Islet of Langerhans (tissue), 1 donor: ENCODE measurements at regions not wholly inside any gene's neighbourhood (a gene's known extent, or its start where the extent isn't known, plus 50 kb on each side); places are given as distances from the start of the nearest gene placed in this dataset.
"Not testable (repeated sequence)": the region's sequence is repeated elsewhere in the genome, so short reads cannot be mapped to it uniquely, and the experiment has no call there.

Source experiments
- FAIRE-seq: peaks from one replicate; lab custom pipeline; 2011; peaks lifted over from hg19 to GRCh38; lab: Jason Lieb, UNC

- FAIRE-seq = not testable (repeated sequence)
Measured at GRCh38 chr7:119950390-119951041, 322.5 kb upstream of the KCND2 start.

DNA sequence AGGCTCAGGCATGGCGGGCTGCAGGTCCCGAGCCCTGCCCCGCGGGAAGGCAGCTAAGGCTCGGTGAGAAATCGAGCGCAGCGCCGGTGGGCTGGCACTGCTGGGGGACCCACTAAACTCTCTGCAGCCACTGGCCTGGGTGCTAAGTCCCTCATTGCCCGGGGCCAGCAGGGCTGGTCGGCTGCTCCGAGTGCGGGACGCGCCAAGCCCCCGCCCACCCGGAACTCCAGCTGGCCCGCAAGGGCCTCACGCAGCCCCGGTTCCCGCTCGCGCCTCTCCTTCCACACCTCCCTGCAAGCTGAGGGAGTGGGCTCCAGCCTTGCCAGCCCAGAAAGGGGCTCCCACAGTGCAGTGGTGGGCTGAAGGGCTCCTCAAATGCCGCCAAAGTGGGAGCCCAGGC lies 321.4 kb upstream of the KCND2 start:
- FAIRE-seq = not testable (repeated sequence)

DNA sequence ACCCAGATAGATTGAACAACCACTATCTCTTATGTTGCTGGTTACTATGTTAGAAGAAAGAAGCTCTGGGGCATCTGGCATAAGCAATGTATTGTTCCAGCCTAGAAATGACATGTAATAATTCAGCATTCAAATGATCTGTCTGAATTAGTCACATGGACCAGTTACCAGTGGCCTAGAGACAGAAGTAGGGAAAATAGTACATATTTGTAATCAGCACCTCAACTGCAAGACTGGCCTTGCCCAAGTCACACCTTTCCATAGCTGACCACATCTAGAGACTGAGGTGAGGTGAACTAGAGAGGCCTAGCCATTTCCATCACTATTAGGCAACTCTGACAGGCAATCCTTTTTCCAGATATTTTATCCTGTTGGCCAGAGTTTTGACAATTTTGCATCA lies 315.6 kb upstream of the KCND2 start:
- no peak for FAIRE-seq

GRCh38 chr7:119959811-119960210 lies 313.2 kb upstream of the KCND2 start:
- FAIRE-seq = no peak

- no peak for FAIRE-seq
Measured at GRCh38 chr7:119963654-119964053, 309.3 kb upstream of the KCND2 start.

DNA sequence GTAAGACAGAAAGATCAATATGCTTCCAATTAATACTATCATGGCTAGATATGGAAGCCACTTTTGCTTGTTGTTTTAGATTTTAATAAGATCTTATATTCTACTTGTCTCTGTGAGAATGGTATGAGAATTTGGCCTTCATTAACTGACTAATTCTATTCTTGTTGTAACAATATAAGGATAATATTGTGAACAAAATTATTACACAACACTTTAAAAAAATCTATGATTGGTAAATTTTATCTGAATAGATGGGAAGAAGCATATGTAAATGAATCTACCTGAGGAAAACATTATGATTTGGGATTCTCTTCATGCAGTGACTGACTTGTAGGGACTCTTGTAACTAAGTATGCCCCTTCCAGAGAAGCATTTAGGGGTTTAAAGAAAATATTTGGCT lies 308.9 kb upstream of the KCND2 start:
- FAIRE-seq = no peak

GRCh38 chr7:119964788-119965542 lies 308.0 kb upstream of the KCND2 start:
- FAIRE-seq = no peak

- no peak for FAIRE-seq
Measured at GRCh38 chr7:119967221-119967620, 305.8 kb upstream of the KCND2 start.

DNA sequence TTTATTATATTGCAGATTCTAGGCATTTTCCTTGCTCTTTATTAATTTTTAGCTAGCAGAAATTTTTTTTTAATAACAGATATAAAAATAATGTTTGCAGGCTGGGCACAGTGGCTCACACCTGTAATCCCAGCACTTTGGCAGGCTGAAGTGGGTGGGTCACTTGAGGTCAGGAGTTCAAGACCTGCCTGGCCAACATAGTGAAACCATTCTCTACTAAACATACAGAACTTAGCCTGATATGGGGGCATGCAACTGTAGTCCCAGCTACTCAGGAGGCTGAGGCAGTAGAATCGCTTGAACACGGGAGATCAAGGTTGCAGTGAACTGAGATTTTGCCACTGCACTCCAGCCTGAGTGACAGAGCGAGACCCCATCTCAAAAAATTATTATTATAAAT lies 304.6 kb upstream of the KCND2 start:
- FAIRE-seq = not testable (repeated sequence)

- no peak for FAIRE-seq
Measured at GRCh38 chr7:119969054-119969453, 303.9 kb upstream of the KCND2 start.

- FAIRE-seq = no peak
Measured at GRCh38 chr7:119969763-119970162, 303.2 kb upstream of the KCND2 start.

DNA sequence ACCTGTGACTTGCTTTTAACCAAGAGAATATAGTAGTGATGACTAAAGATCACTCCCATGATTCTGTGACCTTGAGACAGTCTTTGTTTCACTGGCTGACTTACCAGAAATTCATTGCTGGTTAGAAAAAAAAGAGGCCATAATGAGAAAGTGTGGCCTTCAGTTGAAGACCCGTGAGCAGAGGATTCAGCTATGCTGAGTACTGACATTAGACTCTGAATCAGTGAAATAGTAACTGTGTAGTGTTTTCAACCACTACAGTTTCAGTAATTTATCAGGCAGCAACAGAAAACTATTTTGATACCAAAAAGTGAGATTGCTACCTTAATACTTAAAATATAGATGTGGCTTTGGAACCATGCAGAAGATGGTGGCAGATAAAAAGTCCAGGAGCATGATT lies 298.0 kb upstream of the KCND2 start:
- FAIRE-seq = no peak

DNA sequence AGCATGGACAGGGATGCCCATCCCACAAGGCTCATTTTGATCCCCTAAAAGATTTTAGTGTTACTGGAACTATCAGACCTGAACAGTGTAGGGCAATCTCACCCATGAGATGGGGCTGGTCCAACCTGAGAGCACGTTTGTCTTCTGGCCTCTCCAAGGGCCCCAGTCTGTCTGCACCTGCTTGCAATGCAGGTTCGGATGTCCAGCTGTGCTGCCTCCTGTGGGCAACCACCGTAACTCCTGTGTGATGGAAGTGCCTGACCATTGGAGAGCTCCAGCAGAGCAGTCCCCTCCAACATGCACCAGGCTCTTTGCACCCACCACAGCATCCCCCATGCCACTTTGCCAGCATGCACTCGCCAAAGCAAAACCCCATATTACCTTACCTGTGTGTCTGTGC lies 290.1 kb upstream of the KCND2 start:
- FAIRE-seq = no peak

DNA sequence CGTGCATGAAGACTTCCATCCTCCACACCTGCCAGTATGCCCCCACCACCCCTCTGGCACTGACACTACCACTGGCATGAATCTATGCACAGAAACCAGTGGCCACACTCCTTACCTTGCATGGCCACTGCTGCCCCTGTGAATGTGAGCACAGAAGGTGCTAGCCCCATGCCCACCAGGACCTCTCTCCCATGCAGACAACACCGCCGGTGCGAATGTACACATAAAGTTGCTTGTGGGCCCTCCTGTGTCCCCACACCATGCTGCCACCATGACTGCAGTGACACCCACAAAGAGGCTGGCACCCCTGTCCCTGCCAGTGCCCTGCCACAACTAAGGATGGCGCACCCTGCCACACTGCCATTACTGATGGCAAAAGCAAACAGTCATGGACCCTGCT lies 289.5 kb upstream of the KCND2 start:
- no peak for FAIRE-seq

DNA sequence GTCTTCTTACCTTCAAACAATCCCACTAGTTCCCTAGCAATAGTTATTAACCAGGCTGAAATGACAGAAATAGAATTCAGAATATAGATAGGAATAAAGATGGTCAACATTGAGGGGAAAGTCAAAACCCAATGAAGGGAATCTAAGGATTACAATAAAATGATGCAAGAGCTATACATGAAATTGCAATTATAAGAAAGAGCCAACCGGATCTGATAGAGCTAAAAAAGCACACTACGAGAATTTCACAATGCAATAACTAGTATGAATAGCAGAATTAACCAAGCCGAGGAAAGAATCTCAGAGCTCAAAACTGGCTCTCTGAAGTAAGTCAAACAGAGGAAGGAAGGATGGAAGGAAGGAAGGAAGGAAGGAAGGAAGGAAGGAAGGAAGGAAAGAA lies 288.7 kb upstream of the KCND2 start:
- FAIRE-seq = no peak

DNA sequence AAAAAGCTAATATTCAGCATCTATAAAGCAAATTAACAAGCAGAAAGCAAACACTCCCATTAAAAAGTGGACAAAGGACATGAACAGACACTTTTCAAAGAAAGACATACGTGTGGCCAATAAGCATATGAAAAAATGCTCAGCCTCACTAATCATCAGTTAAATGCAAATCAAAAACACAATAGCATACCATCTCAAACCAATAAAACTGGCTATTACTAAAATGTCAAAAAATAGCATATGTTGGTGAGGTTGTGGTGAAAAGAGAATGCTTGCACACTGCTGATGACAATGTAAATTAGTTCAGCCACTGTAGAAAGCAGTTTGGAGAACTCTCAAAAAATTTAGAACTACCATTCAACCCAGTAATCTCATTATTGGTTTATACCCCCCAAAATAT lies 284.6 kb upstream of the KCND2 start:
- FAIRE-seq = no peak

DNA sequence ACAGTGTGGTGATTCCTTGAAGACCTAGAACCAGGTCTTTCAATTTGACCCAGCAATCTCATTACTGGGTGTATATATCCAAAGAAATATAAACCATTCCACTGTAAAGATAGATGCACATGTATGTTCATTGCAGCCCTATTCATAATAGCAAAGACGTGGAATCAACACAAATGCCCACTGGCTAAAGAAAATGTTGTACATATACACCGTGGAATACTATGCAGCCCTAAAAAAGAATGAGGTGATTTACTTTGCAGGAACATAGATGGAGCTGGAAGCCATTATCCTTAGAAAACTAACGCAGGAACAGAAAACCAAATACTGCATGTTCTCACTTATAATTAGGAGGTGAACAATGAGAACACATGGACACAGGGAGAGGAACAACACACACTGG lies 278.0 kb upstream of the KCND2 start:
- FAIRE-seq = no peak

GRCh38 chr7:119996634-119997033 lies 276.3 kb upstream of the KCND2 start:
- no peak for FAIRE-seq

DNA sequence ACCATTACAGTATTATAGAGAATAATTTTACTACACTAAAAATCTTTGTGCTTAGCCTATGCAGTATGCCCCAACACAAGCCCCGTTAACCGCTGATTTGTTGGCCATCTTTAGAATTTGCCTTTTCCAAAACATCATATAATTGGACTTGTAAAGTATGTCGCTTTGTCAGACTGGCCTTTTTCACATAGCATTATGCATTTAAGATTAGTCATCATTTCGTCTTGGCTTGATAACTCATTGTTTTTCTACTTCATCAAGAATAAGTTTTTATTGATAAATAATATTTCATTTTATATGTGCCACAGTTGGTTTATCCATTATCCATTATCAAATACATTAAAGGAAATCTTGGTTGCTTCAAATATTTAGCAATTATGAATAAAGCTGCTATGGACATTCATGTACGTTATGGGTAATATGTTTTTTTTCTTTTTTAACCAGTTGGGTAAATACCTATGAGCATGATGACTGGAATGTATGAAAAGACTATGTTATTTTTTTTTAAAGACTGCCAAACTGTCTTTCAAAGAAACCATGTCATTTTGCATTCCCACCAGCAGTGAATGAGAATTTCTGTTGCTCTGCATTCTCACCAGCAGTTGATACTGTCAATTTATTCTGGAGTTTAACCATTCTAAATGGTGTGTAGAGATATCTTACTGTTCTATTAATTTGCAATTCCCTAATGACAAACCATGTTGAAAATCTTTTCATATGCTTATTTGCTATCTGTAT lies 273.1 kb upstream of the KCND2 start:
- FAIRE-seq = no peak

DNA sequence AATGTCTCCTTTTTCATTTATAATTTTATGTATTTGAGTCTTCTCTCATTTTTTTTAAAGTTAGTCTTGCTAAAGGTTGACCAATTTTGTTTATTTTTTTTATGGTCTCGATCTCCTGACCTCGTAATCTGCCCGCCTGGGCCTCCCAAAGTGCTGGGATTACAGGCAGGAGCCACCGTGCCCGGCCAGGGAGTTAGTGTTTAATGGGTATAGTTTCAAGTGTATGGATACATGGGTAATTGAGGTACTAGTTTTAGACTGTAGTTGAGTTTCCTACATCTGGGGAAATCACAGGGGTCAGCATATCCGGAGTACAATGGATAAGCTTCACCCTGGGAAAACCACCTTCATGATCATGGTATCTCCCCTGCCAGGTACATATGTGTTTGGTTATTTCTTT lies 267.3 kb upstream of the KCND2 start:
- no peak for FAIRE-seq

DNA sequence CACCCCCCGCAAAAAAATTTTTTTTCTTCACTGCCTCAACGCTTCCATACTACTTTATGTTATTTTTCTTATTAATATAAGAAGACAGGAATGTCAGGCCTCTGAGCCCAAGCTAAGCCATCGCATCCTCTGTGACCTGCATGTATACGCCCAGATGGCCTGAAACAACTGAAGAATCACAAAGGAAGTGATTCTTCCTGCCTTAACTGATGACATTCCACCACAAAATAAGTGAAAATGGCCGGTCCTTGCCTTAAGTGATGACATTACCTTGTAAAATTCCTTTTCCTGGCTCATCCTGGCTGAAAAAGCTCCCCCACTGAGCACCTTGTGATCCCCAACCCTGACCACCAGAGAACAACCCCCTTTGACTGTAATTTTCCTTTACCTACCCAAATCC lies 258.7 kb upstream of the KCND2 start:
- FAIRE-seq = not testable (repeated sequence)

DNA sequence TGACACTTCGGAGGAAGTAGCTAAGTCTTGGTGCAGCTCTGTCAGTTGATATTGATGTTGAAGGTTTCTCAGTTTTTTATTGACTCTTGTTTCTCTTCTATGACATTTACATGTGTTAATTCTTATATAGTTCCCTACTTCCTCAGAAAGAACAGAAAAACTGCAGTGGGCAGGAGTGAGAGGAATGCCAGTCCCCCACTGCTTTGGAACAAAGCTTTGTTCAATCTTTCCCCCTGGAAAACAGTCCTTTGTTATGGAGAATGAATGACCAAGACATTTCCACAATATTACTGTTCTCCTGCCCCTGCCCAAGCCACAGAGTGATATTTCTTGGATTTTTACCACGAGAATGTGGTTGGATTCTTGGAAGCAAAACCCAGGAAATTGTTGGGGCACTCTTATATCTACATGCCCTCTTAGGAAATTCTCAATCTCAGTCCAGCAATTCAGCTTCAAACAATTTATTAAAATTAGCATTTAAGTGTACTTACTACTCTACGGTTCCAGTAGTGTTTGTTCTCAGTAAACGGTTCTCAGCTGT lies 258.0 kb upstream of the KCND2 start:
- no peak for FAIRE-seq

- no peak for FAIRE-seq
Measured at GRCh38 chr7:120021085-120021484, 251.9 kb upstream of the KCND2 start.
